Fibroblast of lung (primary cell): ENCODE measurements at regions not wholly inside any gene's neighbourhood (a gene's known extent, or its start where the extent isn't known, plus 50 kb on each side); places are given as distances from the start of the nearest gene placed in this dataset.

Source experiments
- DNase-seq, 2 donors: peaks; one replicate each; pipeline versions ENCODE4 v3.0.0 to v3.0.0-alpha.2; 2010; ENCODE audit warnings: low read depth in 2 of 2
- H2AFZ ChIP-seq: 2 replicates; pipeline ENCODE4 v1.5.1; 2012; ENCODE audit warnings: low read length, control low read depth, inconsistent platforms
- H3K27ac ChIP-seq: 2 replicates; pipeline ENCODE4 v1.5.1; 2011; ENCODE audit warnings: low read length, control low read depth; ENCODE audit not compliant: insufficient read depth
- H3K27me3 ChIP-seq: 2 replicates; pipeline ENCODE4 v1.5.1; 2011; ENCODE audit warnings: mild to moderate bottlenecking, low read length; ENCODE audit not compliant: control insufficient read depth, insufficient read depth
- H3K36me3 ChIP-seq: 2 replicates; pipeline ENCODE4 v1.5.1; 2011; ENCODE audit warnings: low read length; ENCODE audit not compliant: control insufficient read depth, insufficient read depth
- H3K4me1 ChIP-seq: 2 replicates; pipeline ENCODE4 v1.5.1; 2011; ENCODE audit warnings: low read length; ENCODE audit not compliant: control insufficient read depth, insufficient read depth; ENCODE audit errors: extremely low read depth
- H3K4me2 ChIP-seq: 2 replicates; pipeline ENCODE4 v1.5.1; 2011; ENCODE audit warnings: low read length, control low read depth; ENCODE audit not compliant: insufficient read depth; ENCODE audit errors: extremely low read depth
- H3K4me3 ChIP-seq, 4 experiments: fragments of 200-600 bp in 1 of 4; sonication (generic) in 1 of 4; replicated peaks in 1 of 4; 2 replicates each; pipeline ENCODE4 v1.5.1; 2011 to 2016; ENCODE audit warnings: low read length in 4 of 4, low read depth in 3 of 4, mild to moderate bottlenecking in 3 of 4, control low read depth in 2 of 4, inconsistent platforms in 1 of 4, mixed read lengths in 1 of 4; ENCODE audit not compliant: insufficient read depth in 1 of 4; ENCODE audit errors: control extremely low read depth in 1 of 4
- H3K79me2 ChIP-seq: 2 replicates; pipeline ENCODE4 v1.5.1; 2012; ENCODE audit warnings: mild to moderate bottlenecking, low read length, inconsistent platforms; ENCODE audit not compliant: control insufficient read depth, insufficient read depth
- H3K9ac ChIP-seq: 2 replicates; pipeline ENCODE4 v1.5.1; 2011; ENCODE audit warnings: mild to moderate bottlenecking, low read length, control low read depth; ENCODE audit not compliant: insufficient read depth
- H3K9me3 ChIP-seq: 2 replicates; pipeline ENCODE4 v1.5.1; 2012; ENCODE audit warnings: low read depth, low read length; ENCODE audit not compliant: control insufficient read depth, insufficient read depth
- H4K20me1 ChIP-seq: 2 replicates; pipeline ENCODE4 v1.5.1; 2011; ENCODE audit warnings: low read length; ENCODE audit not compliant: control insufficient read depth, insufficient read depth; ENCODE audit errors: extremely low read depth
- CTCF ChIP-seq, 2 donors: IDR thresholded peaks in 1 of 2; conservative IDR thresholded peaks in 1 of 2; 1 replicate in 1 of 2; 2 replicates in 1 of 2; pipeline ENCODE4 v1.5.1; 2011 to 2012; ENCODE audit warnings: low read length in 2 of 2, control low read depth in 1 of 2, inconsistent platforms in 1 of 2, low read depth in 1 of 2, mild to moderate bottlenecking in 1 of 2
- EZH2 ChIP-seq: IDR thresholded peaks from 2 replicates; pipeline ENCODE4 v1.5.1; 2012; ENCODE audit warnings: low read length, control low read depth, mild to moderate bottlenecking; ENCODE audit errors: missing control alignments

- Histone ChIP-seq H2AFZ (no peak overlapping the region), H3K27me3 (no peaks in the 10 kb centered on the region), H3K9me3 (no peaks in the 10 kb centered on the region), H3K27ac (no peak overlapping the region), H3K36me3 (no peaks in the 10 kb centered on the region), H3K4me1 (no peaks in the 10 kb centered on the region), H4K20me1 (no peaks in the 10 kb centered on the region), H3K9ac (no peak overlapping the region), H3K4me2 (no peak overlapping the region), H3K79me2 (no peaks in the 10 kb centered on the region), H3K4me3 (no peak overlapping the region)
- DNase-seq, result no peak
- TF ChIP-seq CTCF (conservative IDR thresholded peaks at IDR 0.05 in 1 of 2, IDR thresholded peaks at IDR 0.05 in 1 of 2; ENCODE audit: low read depth in 1 of 2, low read length in 2 of 2) (no peak), EZH2 (no peak)
These were observed 186.0 kb downstream of the CEMIP2 start for GRCh38 chr9:71582347-71582746.

- no peaks in the 10 kb centered on the region for H3K79me2 ChIP-seq
- no peaks in the 10 kb centered on the region for H3K27me3 ChIP-seq
- no peak overlapping the region for H3K27ac ChIP-seq
- H4K20me1 ChIP-seq, result no peaks in the 10 kb centered on the region
- H3K36me3 ChIP-seq, result no peaks in the 10 kb centered on the region
- H3K9ac ChIP-seq, result no peak overlapping the region
- no peak overlapping the region for H2AFZ ChIP-seq
- no peak overlapping the region for H3K4me2 ChIP-seq
- no peak for TF ChIP-seq EZH2
- TF ChIP-seq CTCF (conservative IDR thresholded peaks at IDR 0.05 in 1 of 2, IDR thresholded peaks at IDR 0.05 in 1 of 2; ENCODE audit: low read depth in 1 of 2, low read length in 2 of 2), result no peak
- no peak overlapping the region for H3K4me3 ChIP-seq
- DNase-seq, result no peak
- no peaks in the 10 kb centered on the region for H3K4me1 ChIP-seq
- H3K9me3 ChIP-seq, result no peaks in the 10 kb centered on the region
These were observed 187.2 kb downstream of the CEMIP2 start for GRCh38 chr9:71581101-71581500.

- Histone ChIP-seq H3K4me3 (no peak overlapping the region), H3K27ac (no peak overlapping the region), H2AFZ (no peak overlapping the region), H3K79me2 (no peaks in the 10 kb centered on the region), H4K20me1 (no peaks in the 10 kb centered on the region), H3K4me2 (no peak overlapping the region), H3K36me3 (no peaks in the 10 kb centered on the region), H3K9me3 (no peaks in the 10 kb centered on the region), H3K9ac (no peak overlapping the region), H3K4me1 (no peaks in the 10 kb centered on the region), H3K27me3 (no peaks in the 10 kb centered on the region)
- TF ChIP-seq EZH2, result no peak
- no peak for TF ChIP-seq CTCF (conservative IDR thresholded peaks at IDR 0.05 in 1 of 2, IDR thresholded peaks at IDR 0.05 in 1 of 2; ENCODE audit: low read depth in 1 of 2, low read length in 2 of 2)
- DNase-seq, result no peak
These were observed 197.1 kb downstream of the CEMIP2 start for GRCh38 chr9:71571186-71571585.
